Activated T-helper 1 cell treated with anti-CD3 and anti-CD28 coated beads, Interleukin-12 subunit alpha, Interleukin-12 subunit beta, Interleukin-2, Interleukin-4 antibody, amounts not matched to agents 30 ng/mL and 10 ng/mL and 1 ng/mL, durations not matched to agents 14 hours and 24 hours and 36 hours (primary cell): ENCODE measurements at regions not wholly inside any gene's neighbourhood (a gene's known extent, or its start where the extent isn't known, plus 50 kb on each side); places are given as distances from the start of the nearest gene placed in this dataset.

ENCODE experiments used
- DNase-seq: peaks from one replicate; pipeline ENCODE4 v3.0.0; 2021; ENCODE audit warnings: low spot score
- H3K27ac Mint-ChIP-seq: one replicate; pipeline ENCODE4 v1.8.0; 2021; ENCODE audit warnings: mild to moderate bottlenecking, mixed read lengths
- H3K27me3 Mint-ChIP-seq: one replicate; pipeline ENCODE4 v1.8.0; 2022; ENCODE audit warnings: mild to moderate bottlenecking, moderate library complexity, mixed read lengths; ENCODE audit not compliant: insufficient read depth
- H3K36me3 Mint-ChIP-seq: one replicate; pipeline ENCODE4 v1.8.0; 2021; ENCODE audit warnings: low read depth, mixed read lengths
- H3K4me1 Mint-ChIP-seq: one replicate; pipeline ENCODE4 v1.8.0; 2021; ENCODE audit warnings: low read depth, mixed read lengths
- H3K4me3 Mint-ChIP-seq: one replicate; pipeline ENCODE4 v1.8.0; 2021; ENCODE audit warnings: mild to moderate bottlenecking, moderate library complexity, mixed read lengths
- H3K9me3 Mint-ChIP-seq: one replicate; pipeline ENCODE4 v1.8.0; 2021; ENCODE audit warnings: mixed read lengths
- intact Hi-C: fragments of 100-400 bp; cut with micrococcal nuclease; formaldehyde crosslinking; loops from one replicate; pipeline ENCODE4 v1.15.1; 2024

DNA sequence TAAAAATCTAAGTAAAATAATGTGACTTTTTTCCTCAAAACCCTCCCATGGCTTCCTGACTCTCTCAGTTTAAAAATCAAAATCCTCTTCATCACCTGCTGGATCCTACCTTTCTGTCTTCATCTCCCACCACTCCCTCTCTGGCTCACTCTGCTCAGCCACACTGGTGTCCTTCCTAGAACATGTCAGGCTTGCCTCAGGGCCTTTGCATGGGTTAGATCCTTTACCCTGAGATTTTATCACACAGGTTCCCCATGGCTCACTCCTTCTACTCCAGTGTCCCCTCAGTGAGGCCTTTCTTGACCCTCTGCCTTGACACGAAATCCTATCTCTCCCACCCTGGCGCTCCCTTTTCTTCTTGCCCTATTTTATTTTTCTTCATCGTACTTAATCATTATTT lies 141.8 kb downstream of the RPL22L1 start:
- no peak overlapping the region for H3K27ac Mint-ChIP-seq
- no peaks in the 10 kb centered on the region for H3K36me3 Mint-ChIP-seq
- no peaks in the 10 kb centered on the region for H3K4me1 Mint-ChIP-seq
- H3K27me3 Mint-ChIP-seq = peaks cover 8% of the 10 kb centered on the region
- H3K9me3 Mint-ChIP-seq = no peaks in the 10 kb centered on the region
- intact Hi-C loops = no loop called here
- no peak overlapping the region for H3K4me3 Mint-ChIP-seq
- DNase-seq = no peak

DNA sequence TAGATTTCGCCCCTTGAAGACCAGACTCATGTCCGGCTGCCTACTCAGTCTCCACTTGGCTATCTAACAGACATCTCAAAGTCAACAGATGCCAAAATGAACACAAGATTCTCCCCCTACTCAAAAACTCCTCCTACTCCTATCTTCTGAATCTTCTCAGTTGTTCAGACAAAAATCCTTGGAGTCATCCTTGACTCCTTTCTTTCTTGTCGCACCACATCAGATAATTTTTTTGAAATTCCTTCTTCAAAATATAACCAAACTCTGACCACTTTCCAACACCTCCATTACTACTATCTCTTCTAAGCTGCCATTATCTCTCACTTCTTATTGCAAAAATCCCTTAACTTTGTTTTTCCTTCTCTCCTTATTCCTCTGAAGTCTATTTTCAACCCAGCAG lies 141.9 kb upstream of the SLC7A14 start:
- no peaks in the 10 kb centered on the region for H3K4me1 Mint-ChIP-seq
- peaks cover 8% of the 10 kb centered on the region for H3K27me3 Mint-ChIP-seq

DNA sequence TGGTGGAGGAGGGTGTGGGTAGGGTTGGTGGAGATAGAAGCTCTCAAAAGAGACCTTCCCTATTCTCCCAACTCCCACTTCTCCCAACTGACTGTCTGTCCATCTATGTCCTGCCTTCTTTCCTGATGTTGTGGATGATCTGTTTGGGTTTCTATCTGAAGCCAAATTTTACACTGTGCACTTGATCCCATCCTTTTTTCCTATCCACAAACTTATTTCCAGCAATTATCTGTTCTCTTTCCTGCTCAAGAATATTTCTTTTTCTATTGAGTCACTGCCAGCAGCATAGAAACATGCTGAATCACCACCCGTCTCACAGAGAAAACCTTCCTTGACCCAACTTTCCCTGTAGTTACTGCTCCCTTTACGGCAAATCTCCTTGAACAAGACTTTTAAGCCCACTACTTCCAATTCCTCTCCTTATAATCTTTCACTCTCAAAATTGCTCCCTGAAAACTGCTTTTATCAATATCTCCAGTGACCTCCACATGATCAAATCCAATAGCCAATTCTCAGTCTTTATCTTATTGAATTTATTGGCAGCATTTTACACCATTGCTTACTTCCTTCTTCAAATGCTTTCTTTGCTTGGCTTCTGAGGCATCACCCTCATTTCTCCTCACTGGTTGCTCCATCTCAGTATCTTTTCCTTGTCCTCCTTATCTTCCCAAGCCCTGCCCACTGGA lies 141.2 kb upstream of the SLC7A14 start:
- intact Hi-C loops = no loop called here
- Mint-ChIP-seq H3K27me3 (peaks cover 6% of the 10 kb centered on the region), H3K36me3 (no peaks in the 10 kb centered on the region), H3K27ac (no peak overlapping the region), H3K4me3 (no peak overlapping the region), H3K9me3 (no peaks in the 10 kb centered on the region), H3K4me1 (no peaks in the 10 kb centered on the region)
- no peak for DNase-seq

More for the DNA sequence above, 141.9 kb upstream of the SLC7A14 start:
- H3K36me3 Mint-ChIP-seq = no peaks in the 10 kb centered on the region
- H3K9me3 Mint-ChIP-seq = no peaks in the 10 kb centered on the region
- DNase-seq = no peak
- H3K4me3 Mint-ChIP-seq = no peak overlapping the region
- intact Hi-C loops = no loop called here
- no peak overlapping the region for H3K27ac Mint-ChIP-seq

DNA sequence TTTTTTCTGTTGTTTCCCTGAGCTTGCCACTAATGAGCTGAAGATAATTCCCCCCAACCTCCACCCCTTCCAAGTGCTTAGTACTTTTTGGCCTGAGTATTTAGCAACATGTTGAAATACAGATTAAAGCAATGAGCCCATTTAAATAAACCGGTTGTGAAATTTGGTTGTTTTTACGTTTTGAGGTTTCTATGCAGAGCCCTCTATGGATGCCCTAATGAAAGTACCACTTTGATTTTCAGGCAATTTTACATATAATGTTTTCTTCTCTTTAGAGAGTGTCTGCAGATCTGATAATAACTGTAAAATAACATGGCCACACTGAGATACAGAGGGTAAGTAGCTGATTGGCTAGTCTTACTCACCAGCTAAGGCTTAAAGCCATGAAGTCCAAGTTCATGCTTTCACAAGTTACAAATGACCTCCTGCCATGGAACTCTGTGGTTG lies 139.4 kb upstream of the SLC7A14 start:
- DNase-seq = no peak
- Mint-ChIP-seq H3K4me1 (no peaks in the 10 kb centered on the region), H3K4me3 (no peak overlapping the region), H3K9me3 (no peaks in the 10 kb centered on the region), H3K36me3 (no peaks in the 10 kb centered on the region), H3K27me3 (peaks cover 8% of the 10 kb centered on the region), H3K27ac (no peak overlapping the region)
- intact Hi-C loops = no loop called here

DNA sequence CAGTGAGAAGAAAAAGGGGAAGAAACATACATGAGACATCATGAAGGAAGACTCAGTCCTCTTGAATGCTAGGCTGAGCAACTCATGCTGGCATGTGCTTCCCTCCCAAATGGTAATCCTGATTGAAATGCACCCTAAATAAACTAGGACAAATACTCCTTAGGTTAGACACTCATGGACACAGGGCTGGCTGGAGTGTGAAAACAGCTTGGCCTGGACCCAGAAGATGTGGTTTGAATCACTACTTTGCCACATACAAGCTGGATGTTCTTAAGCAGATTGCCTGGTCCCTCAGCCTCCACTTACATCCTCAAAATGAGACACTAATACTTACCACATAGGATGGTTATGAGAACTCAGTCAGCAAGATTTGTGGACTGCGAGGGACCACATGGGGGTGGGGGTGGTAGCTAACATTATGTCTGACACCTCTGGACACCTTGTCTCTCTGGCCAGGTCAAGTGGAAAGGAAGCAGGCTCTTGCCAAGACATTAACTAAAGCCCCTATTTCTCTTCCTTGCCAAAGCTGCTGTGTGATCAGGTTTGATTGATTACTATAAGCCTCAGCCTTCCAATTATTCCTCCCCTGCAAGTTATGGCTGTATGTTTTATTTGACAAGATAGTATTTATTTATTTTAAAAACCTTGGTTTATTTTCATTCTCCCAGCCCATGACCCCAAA lies 138.9 kb upstream of the SLC7A14 start:
- DNase-seq = no peak
- Mint-ChIP-seq H3K4me3 (no peak overlapping the region), H3K27ac (no peak overlapping the region), H3K27me3 (peaks cover 8% of the 10 kb centered on the region), H3K9me3 (no peaks in the 10 kb centered on the region), H3K36me3 (no peaks in the 10 kb centered on the region), H3K4me1 (no peaks in the 10 kb centered on the region)
- intact Hi-C loops = no loop called here

DNA sequence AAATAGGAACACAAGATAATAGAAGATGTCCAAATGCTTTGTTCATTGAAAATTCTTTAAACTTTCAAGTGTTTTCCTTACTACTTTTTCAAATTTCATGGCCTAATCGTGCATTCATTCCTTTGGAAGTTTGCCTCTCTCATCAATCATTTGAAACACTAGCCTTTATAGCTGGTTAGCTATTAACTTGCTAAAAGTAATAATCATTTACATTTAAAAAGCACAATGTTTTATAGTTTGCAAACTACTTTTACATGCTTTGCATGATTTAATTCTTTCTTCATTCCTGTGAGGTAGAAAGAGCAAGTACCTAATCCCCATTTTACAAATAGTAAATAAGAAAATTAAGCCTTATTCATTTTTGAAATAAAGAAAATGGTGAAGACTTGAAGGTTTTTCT lies 137.4 kb upstream of the SLC7A14 start:
- Mint-ChIP-seq H3K36me3 (no peaks in the 10 kb centered on the region), H3K27ac (no peak overlapping the region), H3K27me3 (peaks cover 8% of the 10 kb centered on the region), H3K4me3 (no peak overlapping the region), H3K9me3 (no peaks in the 10 kb centered on the region), H3K4me1 (no peaks in the 10 kb centered on the region)
- intact Hi-C loops = no loop called here
- no peak for DNase-seq

DNA sequence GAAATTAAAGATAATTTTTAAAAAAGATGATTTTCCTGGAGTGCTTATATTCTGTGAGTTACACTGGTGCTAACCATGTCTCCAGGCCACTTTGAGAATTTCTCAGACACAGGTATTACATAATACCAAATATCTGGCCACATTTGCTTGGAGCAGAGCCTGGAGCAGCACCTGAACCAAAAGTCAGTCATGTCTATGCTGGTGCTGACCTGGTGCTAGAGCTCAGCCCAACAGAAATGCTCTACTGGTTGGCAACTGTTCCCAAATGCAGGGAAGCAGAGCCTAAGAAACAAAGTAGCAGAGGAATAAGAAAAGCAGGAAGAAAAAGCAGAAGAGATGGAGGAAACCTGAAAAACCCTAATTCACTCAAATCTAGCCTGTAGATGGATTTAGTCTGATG lies 135.7 kb upstream of the SLC7A14 start:
- no peak overlapping the region for H3K27ac Mint-ChIP-seq
- peaks cover 8% of the 10 kb centered on the region for H3K27me3 Mint-ChIP-seq
- H3K9me3 Mint-ChIP-seq = no peaks in the 10 kb centered on the region
- no peaks in the 10 kb centered on the region for H3K4me1 Mint-ChIP-seq
- intact Hi-C loops = no loop called here
- DNase-seq = no peak
- no peak overlapping the region for H3K4me3 Mint-ChIP-seq
- H3K36me3 Mint-ChIP-seq = no peaks in the 10 kb centered on the region

DNA sequence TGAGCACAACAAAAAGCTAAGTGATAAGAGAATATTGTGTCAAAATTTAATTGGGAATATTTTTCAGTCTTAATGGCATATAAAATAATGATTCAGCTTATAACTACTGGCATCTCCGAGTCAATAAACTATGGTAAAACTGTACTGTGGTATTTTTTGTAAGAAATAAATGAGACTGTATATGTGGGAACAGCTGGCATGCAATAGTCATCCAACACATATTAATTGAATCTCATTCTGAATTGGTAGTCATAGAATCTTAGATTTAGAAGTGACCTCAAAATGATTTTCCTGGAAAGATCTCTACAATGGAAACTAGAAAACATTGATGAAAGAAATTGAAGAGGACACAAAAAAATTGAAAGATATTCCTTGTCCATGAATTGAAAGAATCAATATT lies 133.4 kb upstream of the SLC7A14 start:
- Mint-ChIP-seq H3K36me3 (no peaks in the 10 kb centered on the region), H3K4me1 (no peaks in the 10 kb centered on the region), H3K4me3 (no peak overlapping the region), H3K27me3 (peaks cover 11% of the 10 kb centered on the region), H3K27ac (no peak overlapping the region), H3K9me3 (no peaks in the 10 kb centered on the region)
- DNase-seq = no peak
- intact Hi-C loops = no loop called here

DNA sequence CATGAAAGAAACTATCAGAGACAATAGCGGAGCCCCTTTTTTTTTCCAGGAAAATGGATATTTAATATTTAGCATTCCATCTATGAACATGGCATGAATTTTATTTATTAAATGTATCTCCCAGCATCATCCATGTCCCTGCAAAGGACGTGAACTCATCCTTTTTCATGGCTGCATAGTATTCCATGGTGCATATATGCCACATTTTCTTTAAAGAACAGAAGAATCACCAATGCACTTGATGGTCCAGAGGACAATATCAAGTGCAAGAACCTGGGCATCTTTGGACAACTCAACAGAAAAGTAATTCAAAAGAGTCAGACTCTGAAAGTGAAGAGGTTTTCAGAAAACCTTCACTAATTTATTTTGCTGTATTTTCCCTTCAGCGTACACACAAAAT lies 133.0 kb upstream of the SLC7A14 start:
- peaks cover 10% of the 10 kb centered on the region for H3K27me3 Mint-ChIP-seq
- H3K4me3 Mint-ChIP-seq = no peak overlapping the region
- no peak for DNase-seq
- intact Hi-C loops = no loop called here
- no peaks in the 10 kb centered on the region for H3K9me3 Mint-ChIP-seq
- no peaks in the 10 kb centered on the region for H3K4me1 Mint-ChIP-seq
- H3K27ac Mint-ChIP-seq = no peak overlapping the region
- H3K36me3 Mint-ChIP-seq = no peaks in the 10 kb centered on the region

DNA sequence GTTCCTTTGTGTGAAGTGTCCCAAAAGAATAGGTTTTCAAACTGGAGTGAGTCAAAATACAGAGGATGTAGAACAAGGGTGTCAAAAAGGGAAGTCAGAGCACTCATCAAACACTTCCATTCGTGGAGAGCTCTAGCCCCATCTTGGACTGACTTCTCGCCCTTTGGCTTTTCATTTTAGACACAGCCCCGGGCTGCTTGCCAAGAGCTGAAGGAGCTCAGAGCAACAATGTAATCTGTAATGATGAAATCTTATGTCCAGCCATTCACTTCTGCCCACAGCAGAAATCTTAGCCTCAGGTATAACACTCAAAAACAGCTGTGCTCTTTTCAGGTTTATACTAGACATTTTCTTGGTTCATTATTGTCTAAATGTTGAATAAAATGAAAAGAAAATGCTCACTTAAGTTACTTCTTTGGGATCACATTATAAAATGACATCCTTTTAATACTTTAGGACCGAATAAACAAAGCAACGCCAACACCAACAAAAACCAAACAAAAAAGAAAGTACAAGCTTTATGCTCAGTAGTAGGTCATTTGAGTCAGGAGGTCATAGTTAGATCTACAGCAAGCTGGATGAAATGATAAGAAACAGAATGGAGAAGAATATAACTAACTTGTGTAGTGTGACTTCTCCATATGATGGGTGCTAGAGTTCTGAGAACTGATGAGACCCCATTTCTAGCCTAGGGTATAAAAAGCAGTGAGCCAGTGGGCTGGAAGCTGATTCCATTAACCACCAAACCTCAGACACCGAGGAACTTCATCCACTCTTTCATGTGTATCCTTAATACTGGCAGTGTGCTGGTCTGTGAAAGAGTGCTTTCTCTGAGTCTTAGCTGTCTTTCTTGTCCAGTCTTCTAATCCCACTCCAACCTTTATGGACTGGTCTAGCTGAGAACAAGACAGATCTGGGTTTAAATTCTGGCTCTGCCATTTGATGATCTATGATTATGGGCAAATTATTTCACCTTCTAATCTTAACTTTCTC lies 131.8 kb upstream of the SLC7A14 start:
- H3K36me3 Mint-ChIP-seq = no peaks in the 10 kb centered on the region
- no peak overlapping the region for H3K4me3 Mint-ChIP-seq
- intact Hi-C loops = no loop called here
- H3K4me1 Mint-ChIP-seq = no peaks in the 10 kb centered on the region
- H3K27ac Mint-ChIP-seq = no peak overlapping the region
- H3K9me3 Mint-ChIP-seq = no peaks in the 10 kb centered on the region
- H3K27me3 Mint-ChIP-seq = peaks cover 7% of the 10 kb centered on the region
- DNase-seq = no peak

DNA sequence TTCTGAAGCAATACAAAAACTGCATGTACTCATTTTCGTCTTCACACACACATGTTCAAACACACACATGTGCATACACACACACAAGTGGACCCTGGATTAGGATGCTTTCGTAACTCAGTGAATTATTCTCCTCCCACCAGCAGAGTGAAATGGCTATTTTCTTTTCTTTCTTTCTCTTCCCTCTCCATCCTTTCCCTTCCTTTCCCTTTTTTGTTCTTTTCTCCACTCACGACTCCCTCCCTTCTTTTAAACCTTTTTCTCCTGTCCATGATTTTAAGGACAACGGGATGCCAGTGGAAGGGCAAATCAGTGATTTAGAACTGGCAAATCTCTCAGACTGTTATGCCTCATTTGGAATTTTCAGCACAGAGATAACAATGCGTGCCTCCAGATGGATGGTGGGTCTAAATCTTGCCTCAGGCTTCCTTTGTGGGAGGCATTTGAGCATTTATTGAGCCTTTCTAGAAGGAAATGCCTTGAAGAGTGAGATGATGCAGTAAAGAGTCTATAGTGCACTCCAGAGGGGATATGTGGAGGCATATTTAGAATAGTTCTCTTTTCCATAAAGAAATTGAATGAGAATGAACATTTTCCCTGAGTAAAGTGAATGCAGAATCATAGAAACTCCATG lies 130.4 kb upstream of the SLC7A14 start:
- Mint-ChIP-seq H3K36me3 (no peaks in the 10 kb centered on the region), H3K27me3 (peaks cover 3% of the 10 kb centered on the region), H3K27ac (no peak overlapping the region), H3K9me3 (no peaks in the 10 kb centered on the region), H3K4me3 (no peak overlapping the region), H3K4me1 (no peaks in the 10 kb centered on the region)
- intact Hi-C loops = no loop called here
- no peak for DNase-seq

DNA sequence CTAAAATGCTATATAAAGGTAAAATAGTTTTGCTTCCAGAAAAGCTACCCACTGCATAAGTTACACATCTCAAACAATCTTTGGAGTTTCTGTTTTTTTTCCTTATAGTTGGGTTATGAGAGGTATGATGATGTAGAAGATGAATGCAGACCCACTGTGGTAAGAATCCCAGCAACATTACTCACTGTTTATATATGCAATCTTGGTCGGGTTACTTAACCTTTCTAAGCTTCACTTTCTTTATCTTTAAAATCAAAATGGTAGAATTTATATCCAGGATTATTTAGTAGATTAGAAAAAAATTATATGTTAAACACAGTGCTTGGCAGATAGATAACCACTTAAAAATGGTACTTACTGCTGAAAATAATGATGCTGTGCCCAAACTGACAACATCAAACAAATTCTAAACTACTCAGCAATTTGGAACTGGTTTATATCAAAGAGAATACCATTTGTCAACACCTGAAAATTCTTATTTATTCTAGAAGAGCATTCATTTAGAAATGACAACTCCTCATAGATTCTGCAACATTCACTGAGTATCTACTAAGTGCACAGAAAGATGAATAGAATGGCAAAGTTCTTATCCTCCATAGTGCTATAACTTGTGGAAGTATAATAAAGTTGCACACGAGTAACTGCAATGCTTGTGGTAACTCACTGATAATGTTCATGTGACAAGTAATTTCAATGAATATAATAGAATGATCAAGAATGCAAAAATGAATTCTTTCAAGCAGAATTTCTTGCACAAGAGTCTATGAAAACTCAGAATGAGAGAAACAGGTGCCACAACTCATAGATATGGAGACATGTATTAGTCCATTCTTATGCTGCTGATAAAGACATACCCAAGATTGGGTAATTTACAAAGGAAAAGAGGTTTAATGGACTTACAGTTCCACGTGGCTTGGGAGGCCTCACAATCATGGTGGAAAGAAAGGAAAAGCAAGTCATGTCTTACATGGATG lies 129.0 kb upstream of the SLC7A14 start:
- intact Hi-C loops = no loop called here
- Mint-ChIP-seq H3K27ac (no peak overlapping the region), H3K36me3 (no peaks in the 10 kb centered on the region), H3K4me3 (no peak overlapping the region), H3K9me3 (peaks cover 1% of the 10 kb centered on the region), H3K4me1 (no peaks in the 10 kb centered on the region), H3K27me3 (peaks cover 3% of the 10 kb centered on the region)
- DNase-seq = no peak
